Colonic mucosa (tissue), 4 donors: ENCODE measurements at regions not wholly inside any gene's neighbourhood (a gene's known extent, or its start where the extent isn't known, plus 50 kb on each side); places are given as distances from the start of the nearest gene placed in this dataset.

ENCODE experiments used
- DNase-seq: peaks from one replicate; pipeline ENCODE4 v3.0.0-alpha.2; 2020
- H3K27ac ChIP-seq: fragments of 200-600 bp; one replicate; pipeline ENCODE4 v1.8.0; 2021
- H3K27me3 ChIP-seq: fragments of 200-600 bp; one replicate; pipeline ENCODE4 v1.8.0; 2021
- H3K36me3 ChIP-seq: fragments of 200-600 bp; one replicate; pipeline ENCODE4 v1.8.0; 2021
- H3K4me1 ChIP-seq: fragments of 200-600 bp; one replicate; pipeline ENCODE4 v1.8.0; 2021; ENCODE audit warnings: mild to moderate bottlenecking
- H3K4me3 ChIP-seq: fragments of 200-600 bp; one replicate; pipeline ENCODE4 v1.8.0; 2021
- H3K9ac ChIP-seq, 2 donors: one replicate each; pipeline ENCODE4 v1.7.0; 2013; ENCODE audit warnings: control low read depth in 2 of 2, low read depth in 2 of 2, low read length in 2 of 2
- H3K9me3 ChIP-seq: fragments of 200-600 bp; one replicate; pipeline ENCODE4 v1.8.0; 2021
- CTCF ChIP-seq: fragments of 200-600 bp; IDR thresholded peaks from one replicate; pipeline ENCODE4 v1.8.0; 2022; ENCODE audit warnings: antibody characterized with exemption, mild to moderate bottlenecking
- intact Hi-C: fragments of 100-400 bp; cut with DNase I; formaldehyde crosslinking; loops from one replicate; pipeline ENCODE4 v1.14.1; 2022
- donor health status: healthy.
- donor health status: DM: no; HTN: no; CAD: no.
- donor health status: DM: no; HTN: no; CAD: no.

DNA sequence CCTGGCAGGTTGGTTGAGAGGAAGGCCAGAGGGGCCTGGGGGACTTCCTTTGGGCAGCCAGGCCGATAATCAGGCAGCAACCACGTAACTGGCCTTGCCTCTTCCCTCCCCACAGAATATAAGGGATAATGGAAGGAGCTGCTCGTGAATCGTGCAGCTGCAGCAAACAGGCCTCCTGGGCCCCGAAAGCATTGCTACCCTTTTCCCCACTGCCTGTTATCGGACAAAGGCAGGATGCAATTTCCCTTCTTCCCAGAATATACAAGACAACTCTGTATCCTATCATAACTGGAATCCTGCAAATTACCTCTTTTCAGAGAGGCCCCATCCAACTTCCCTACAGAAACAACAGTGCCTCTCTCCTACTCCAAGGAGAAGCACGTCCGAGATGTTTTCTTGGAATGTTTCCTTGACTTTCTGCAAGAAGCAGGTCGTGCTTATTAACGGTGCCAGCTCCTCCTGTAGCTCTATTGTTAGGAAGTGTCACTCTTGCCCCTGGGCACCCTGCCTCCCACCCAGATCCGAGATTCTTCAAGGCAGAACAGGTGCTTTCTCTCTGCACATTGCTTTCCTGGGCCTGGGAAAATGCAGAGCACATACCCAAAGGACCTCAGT is 106.0 kb upstream of the TIAM1 start:
- Histone ChIP-seq H3K9me3 (no peaks in the 10 kb centered on the region), H3K9ac (no peak overlapping the region), H3K4me1 (no peaks in the 10 kb centered on the region), H3K27me3 (no peaks in the 10 kb centered on the region), H3K36me3 (no peaks in the 10 kb centered on the region), H3K4me3 (no peak overlapping the region), H3K27ac (no peak overlapping the region)
- intact Hi-C loops: no loop called here
- no peak for TF ChIP-seq CTCF
- no peak for DNase-seq

- no peak for TF ChIP-seq CTCF
- Histone ChIP-seq H3K27me3 (no peaks in the 10 kb centered on the region), H3K4me3 (no peak overlapping the region), H3K27ac (no peak overlapping the region), H3K9me3 (no peaks in the 10 kb centered on the region), H3K4me1 (no peaks in the 10 kb centered on the region), H3K36me3 (no peaks in the 10 kb centered on the region), H3K9ac (no peak overlapping the region)
- DNase-seq: no peak
- intact Hi-C loops: no loop called here
Observed at GRCh38 chr21:31448496-31448895, 104.4 kb upstream of the TIAM1 start.

GRCh38 chr21:31447505-31447904 is 103.4 kb upstream of the TIAM1 start:
- H3K27me3 ChIP-seq: no peaks in the 10 kb centered on the region
- no peak for DNase-seq
- TF ChIP-seq CTCF: no peak
- no peak overlapping the region for H3K9ac ChIP-seq
- no peaks in the 10 kb centered on the region for H3K36me3 ChIP-seq
- no peak overlapping the region for H3K4me3 ChIP-seq
- no peak overlapping the region for H3K27ac ChIP-seq
- intact Hi-C loops: no loop called here
- no peaks in the 10 kb centered on the region for H3K9me3 ChIP-seq
- no peaks in the 10 kb centered on the region for H3K4me1 ChIP-seq

GRCh38 chr21:31446226-31446855 is 102.3 kb upstream of the TIAM1 start:
- H3K9ac ChIP-seq: no peak overlapping the region
- no peaks in the 10 kb centered on the region for H3K4me1 ChIP-seq
- DNase-seq: no peak
- no peaks in the 10 kb centered on the region for H3K36me3 ChIP-seq
- intact Hi-C loops: no loop called here
- H3K27me3 ChIP-seq: no peaks in the 10 kb centered on the region
- H3K27ac ChIP-seq: no peak overlapping the region
- no peak overlapping the region for H3K4me3 ChIP-seq
- TF ChIP-seq CTCF: no peak
- H3K9me3 ChIP-seq: no peaks in the 10 kb centered on the region

DNA sequence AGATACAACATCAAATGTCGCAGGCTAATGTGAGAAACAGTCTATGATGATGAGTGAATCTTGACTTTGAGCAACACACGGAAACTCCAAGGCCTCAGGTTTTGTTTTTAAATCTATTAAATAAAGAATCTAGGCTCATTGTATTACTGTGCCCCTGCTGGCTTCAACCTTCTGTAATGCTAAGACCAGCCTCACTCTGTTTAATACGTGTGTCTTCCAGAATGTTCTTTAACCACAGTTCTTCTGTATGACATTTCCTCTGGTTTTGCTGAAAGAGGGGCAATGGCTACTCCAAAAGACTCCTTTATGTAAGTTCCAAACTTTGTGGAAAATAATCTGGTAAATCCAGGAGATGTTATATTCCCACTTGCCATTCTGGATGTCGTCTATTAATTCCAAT is 101.1 kb upstream of the TIAM1 start:
- H3K9me3 ChIP-seq: no peaks in the 10 kb centered on the region
- H3K4me1 ChIP-seq: no peaks in the 10 kb centered on the region
- no peaks in the 10 kb centered on the region for H3K36me3 ChIP-seq
- DNase-seq: no peak
- intact Hi-C loops: no loop called here
- H3K27me3 ChIP-seq: no peaks in the 10 kb centered on the region
- no peak overlapping the region for H3K27ac ChIP-seq
- H3K9ac ChIP-seq: no peak overlapping the region
- TF ChIP-seq CTCF: no peak
- no peak overlapping the region for H3K4me3 ChIP-seq
